Loucy (cell line): ENCODE measurements at regions not wholly inside any gene's neighbourhood (a gene's known extent, or its start where the extent isn't known, plus 50 kb on each side); places are given as distances from the start of the nearest gene placed in this dataset.

Experiments used
- EZH2phosphoT487 ChIP-seq: fragments of 200-600 bp; IDR thresholded peaks from 2 replicates; pipeline ENCODE4 v1.6.1; 2018; ENCODE audit warnings: antibody characterized with exemption, mild to moderate bottlenecking, moderate library complexity, borderline replicate concordance
- TF ChIP-seq, protein P1 (sequence below): fragments of 200-600 bp; sonication (generic); conservative IDR thresholded peaks from 2 replicates; pipeline ENCODE4 v1.5.1; 2014; ENCODE audit warnings: mild to moderate bottlenecking, antibody characterized with exemption, low read length

DNA sequence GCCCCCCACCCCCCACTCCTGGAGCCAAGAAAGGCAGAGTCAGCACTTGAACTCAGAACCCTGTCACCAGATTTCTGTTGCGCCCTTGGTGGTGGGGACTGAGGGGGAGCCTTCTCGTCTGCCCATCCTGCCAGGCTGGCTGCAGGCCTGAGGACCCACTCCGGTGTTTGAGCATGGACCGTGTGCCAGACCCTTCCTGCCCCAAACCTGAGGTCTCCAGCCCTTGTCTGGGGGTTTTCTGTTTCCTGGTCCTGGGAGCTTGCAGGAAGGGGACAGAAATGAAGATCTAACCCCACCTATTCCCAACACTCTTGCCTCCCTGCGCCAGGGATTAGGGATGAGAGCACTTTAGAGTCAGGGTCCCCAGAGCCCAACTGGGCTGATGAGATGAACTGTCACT is 190.6 kb downstream of the HAUS1 start:
- TF ChIP-seq, protein P1, sequence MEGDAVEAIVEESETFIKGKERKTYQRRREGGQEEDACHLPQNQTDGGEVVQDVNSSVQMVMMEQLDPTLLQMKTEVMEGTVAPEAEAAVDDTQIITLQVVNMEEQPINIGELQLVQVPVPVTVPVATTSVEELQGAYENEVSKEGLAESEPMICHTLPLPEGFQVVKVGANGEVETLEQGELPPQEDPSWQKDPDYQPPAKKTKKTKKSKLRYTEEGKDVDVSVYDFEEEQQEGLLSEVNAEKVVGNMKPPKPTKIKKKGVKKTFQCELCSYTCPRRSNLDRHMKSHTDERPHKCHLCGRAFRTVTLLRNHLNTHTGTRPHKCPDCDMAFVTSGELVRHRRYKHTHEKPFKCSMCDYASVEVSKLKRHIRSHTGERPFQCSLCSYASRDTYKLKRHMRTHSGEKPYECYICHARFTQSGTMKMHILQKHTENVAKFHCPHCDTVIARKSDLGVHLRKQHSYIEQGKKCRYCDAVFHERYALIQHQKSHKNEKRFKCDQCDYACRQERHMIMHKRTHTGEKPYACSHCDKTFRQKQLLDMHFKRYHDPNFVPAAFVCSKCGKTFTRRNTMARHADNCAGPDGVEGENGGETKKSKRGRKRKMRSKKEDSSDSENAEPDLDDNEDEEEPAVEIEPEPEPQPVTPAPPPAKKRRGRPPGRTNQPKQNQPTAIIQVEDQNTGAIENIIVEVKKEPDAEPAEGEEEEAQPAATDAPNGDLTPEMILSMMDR: no peak
- TF ChIP-seq EZH2phosphoT487: no peak
